Skeletal muscle satellite cell (primary cell): ENCODE measurements at regions not wholly inside any gene's neighbourhood (a gene's known extent, or its start where the extent isn't known, plus 50 kb on each side); places are given as distances from the start of the nearest gene placed in this dataset.

Source experiments
- H3K27me3 ChIP-seq: 2 replicates; pipeline ENCODE4 v1.7.0; 2013; ENCODE audit warnings: low read length; ENCODE audit not compliant: control insufficient read depth, insufficient read depth
- H3K36me3 ChIP-seq: 2 replicates; pipeline ENCODE4 v1.7.0; 2013; ENCODE audit warnings: mild to moderate bottlenecking, control low read depth, low read length; ENCODE audit not compliant: insufficient read depth
- H3K4me1 ChIP-seq: 2 replicates; pipeline ENCODE4 v1.7.0; 2013; ENCODE audit warnings: low read length; ENCODE audit not compliant: control insufficient read depth, insufficient read depth
- H3K4me2 ChIP-seq: 2 replicates; pipeline ENCODE4 v1.7.0; 2013; ENCODE audit warnings: mild to moderate bottlenecking, low read length
- H3K4me3 ChIP-seq: 2 replicates; pipeline ENCODE4 v1.7.0; 2013; ENCODE audit warnings: low read length
- H3K9ac ChIP-seq: 2 replicates; pipeline ENCODE4 v1.7.0; 2013; ENCODE audit warnings: mild to moderate bottlenecking, low read depth, low read length, moderate library complexity
- H3K9me3 ChIP-seq: replicated peaks from 2 replicates; pipeline ENCODE4 v1.7.0; 2013; ENCODE audit warnings: mild to moderate bottlenecking, control low read depth, low read length

DNA sequence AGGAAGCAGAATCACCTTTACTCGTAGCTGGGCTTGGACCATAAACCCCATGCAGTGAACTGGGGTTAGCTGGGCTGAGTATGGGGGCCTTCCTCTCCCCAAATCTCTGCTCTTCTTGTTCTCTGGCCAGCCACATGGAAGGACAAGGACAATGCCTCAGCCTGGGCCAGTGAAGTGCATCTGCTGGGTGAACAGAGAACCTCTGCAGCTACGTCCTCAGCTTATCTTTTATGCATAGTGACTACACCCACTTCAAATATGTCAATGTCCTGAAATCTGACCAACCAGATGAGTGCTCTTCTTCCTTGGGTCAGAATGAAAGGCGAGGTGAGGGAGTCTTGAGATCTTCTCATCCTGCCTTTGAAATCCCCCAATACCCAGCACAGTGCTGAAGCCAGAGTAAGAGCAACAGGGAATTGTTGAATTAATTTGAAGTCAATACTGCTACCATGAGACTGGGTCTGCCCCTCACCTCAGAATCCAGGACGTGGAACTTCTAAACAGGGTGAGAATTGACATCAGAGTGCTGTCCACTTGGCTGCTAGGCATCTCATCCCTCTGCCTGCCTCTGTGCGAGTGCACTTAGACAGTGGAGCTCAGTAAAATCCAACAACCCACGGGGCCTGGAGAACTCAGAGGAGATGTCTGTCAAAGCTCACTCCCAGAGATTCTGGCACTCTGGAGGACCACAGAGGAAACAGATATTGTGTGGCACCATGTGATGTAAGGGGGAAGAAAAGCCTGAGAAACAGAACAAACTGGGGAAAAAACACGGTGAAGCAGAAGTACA lies 99.0 kb downstream of the IER5 start:
- Histone ChIP-seq H3K4me3 (no peak overlapping the region), H3K27me3 (peaks cover 46% of the 10 kb centered on the region), H3K36me3 (no peaks in the 10 kb centered on the region), H3K4me1 (no peaks in the 10 kb centered on the region), H3K9me3 (no peaks in the 10 kb centered on the region), H3K4me2 (no peak overlapping the region), H3K9ac (no peak overlapping the region)

DNA sequence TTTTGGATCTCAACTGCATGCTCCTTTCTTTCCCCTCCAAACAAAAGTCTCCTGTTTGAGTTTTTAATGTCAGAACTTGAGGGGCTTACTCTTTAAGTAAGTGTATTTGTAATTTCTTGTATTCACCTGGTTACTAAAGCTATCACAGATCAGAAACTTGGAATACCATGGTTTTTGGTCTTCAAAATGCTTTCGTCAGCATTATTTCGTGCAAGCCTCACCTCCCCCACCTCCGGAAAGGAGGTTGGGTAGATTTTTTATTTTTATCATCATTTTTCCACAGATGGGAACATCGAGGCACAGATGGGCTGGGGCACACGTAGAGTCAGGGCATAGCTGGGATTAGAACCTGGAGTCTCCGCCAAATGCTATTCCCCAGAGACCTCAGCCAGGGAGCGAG lies 100.7 kb downstream of the IER5 start:
- Histone ChIP-seq H3K9me3 (no peaks in the 10 kb centered on the region), H3K9ac (no peak overlapping the region), H3K36me3 (no peaks in the 10 kb centered on the region), H3K27me3 (peaks cover 40% of the 10 kb centered on the region), H3K4me1 (no peaks in the 10 kb centered on the region), H3K4me3 (no peak overlapping the region), H3K4me2 (no peak overlapping the region)

DNA sequence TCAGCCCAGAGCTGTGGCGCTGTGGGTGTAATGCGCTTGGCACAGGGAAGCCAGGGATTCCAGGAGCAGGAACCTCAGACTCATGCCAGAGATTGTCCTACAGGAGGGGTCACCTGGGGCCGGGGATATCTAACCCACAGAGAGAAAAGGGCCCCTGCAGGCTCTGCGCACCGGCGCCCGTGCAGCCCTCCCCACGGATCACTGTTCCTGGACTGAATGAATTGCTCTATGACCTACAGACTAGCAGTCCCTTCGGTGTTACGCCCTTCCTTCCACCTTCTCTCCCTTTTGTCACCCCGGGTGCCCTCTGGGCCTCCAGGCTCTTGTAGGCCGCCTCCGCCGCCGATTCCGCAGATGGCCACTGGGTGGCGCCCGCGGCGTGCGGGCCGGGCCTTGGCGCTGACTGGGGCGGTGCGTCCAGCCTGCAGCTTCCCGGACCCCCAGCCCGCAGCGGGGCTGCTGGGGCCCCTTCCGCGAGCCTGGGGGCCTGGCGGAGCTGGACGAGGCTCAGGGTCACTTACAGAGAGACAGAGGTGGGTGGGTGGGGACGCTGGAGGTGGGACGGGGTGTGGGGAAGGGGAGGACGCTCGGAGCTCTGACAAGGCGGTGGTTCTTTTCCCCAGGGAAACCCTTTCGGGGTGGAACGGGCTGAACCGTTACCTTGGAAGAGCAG lies 101.3 kb downstream of the IER5 start:
- Histone ChIP-seq H3K9me3 (no peaks in the 10 kb centered on the region), H3K27me3 (peaks cover 34% of the 10 kb centered on the region), H3K9ac (no peak overlapping the region), H3K36me3 (no peaks in the 10 kb centered on the region), H3K4me1 (no peaks in the 10 kb centered on the region), H3K4me3 (no peak overlapping the region), H3K4me2 (peak overlapping the region; percentile 79)

DNA sequence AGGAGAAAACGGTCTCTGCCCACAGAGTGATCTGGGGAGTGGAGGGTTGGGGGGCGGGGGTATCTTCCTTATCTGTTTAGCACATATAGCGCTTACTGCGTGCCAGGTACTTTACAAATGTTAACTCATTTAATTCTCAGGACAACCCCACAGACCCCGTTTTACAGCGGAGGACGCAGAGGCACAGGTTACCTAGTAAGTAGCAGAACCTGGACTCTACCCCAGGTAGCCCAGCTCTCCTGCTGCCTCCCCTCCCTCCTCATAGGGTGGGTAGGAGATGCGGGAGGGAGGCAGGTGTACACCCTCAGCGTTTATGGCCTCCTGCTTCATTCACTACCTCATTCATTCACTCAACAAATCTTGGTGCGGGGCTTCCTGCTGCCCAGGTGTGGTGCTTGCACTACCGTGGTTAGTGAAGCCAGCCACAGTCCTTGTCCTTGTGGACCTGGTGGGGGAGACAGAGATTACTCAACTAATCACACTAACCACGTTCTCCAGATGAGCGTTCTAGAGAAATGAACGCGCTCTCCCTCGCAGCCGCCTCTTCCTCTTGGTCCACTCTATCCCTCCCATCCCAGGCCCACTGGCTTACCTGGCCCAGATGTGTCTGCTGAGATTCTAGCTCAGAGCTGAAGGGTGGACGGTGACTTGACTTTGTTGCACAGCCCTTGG lies 102.0 kb downstream of the IER5 start:
- Histone ChIP-seq H3K4me2 (peak overlapping the region; percentile 79), H3K36me3 (no peaks in the 10 kb centered on the region), H3K4me1 (no peaks in the 10 kb centered on the region), H3K27me3 (peaks cover 28% of the 10 kb centered on the region), H3K9ac (no peak overlapping the region), H3K4me3 (no peak overlapping the region), H3K9me3 (no peaks in the 10 kb centered on the region)

DNA sequence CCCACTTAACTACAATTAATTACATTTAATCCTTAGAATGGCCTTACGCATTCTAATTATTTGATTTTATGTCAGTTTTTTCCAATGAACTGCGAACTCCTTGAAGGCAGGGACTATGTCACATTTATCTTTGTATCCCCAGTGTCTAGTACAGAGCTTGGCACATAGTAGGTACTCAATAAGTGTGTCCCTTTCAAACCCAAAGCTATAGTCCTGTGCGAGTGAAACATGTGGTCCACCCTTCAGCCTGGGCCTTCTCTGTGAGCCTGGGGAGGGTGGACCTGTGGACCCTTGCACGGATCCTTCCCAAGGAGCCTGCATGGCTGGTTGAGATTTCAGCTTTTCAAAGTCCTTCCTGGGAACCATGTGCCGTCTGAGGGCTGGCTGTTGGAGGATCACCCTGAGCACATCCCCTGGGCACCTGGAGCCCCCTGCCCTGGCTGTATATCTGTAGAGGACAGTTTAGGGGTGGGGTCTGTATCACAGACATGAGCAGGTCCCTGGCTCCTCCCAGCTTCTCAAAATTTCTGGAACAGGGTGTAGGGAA lies 103.1 kb downstream of the IER5 start:
- H3K4me1 ChIP-seq = no peaks in the 10 kb centered on the region
- H3K27me3 ChIP-seq = peaks cover 25% of the 10 kb centered on the region
- H3K4me3 ChIP-seq = no peak overlapping the region
- no peaks in the 10 kb centered on the region for H3K36me3 ChIP-seq
- no peaks in the 10 kb centered on the region for H3K9me3 ChIP-seq
- no peak overlapping the region for H3K9ac ChIP-seq
- H3K4me2 ChIP-seq = no peak overlapping the region

DNA sequence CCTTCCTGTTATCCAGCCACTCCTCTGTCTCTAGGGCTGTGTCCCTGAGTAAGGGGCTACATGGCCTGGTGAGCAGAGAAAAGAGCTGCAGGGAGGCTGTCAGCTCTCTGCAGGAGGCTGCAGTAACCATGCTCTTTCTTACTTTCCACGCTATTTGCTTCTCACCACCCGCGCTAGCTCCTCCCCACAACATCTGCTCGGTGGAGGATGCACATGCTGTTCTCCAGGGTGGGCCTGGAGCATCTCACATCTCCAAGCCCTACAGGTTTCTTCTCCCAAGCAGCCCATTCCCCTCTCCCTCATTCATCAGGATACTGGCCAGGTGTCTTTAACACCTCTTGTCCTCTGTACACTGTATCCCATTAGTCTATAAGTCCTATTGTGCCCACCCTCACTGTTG lies 103.8 kb downstream of the IER5 start:
- Histone ChIP-seq H3K36me3 (no peaks in the 10 kb centered on the region), H3K4me3 (no peak overlapping the region), H3K27me3 (peaks cover 20% of the 10 kb centered on the region), H3K4me1 (no peaks in the 10 kb centered on the region), H3K9ac (no peak overlapping the region), H3K4me2 (no peak overlapping the region), H3K9me3 (no peaks in the 10 kb centered on the region)

DNA sequence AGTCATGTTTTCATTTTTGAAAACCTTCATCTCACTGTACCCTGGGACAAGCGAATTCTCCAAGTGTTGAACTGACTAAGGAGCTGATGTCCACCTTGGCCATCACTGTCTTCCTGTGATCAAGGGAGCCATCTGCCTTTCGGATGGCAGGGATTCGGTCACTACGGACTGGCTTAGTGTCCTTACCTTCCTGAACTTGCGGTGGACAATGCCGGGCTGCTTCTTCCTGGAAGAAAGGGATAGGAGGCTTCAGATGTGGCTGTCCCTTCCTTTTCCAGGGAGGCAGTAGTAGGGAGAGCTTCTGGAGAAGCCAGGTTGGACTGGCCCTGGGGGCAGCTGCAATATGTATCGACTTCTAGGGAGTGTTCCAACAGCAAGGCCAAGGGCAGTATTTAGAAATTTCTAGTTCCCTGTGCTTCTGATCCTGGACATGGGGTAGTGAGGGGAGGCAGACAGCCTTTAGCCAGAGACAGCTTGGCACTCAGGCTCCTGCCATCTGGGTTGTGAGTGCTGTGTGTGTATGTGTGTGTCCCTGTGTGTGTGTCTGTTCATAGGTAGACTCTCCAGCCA lies 114.6 kb downstream of the IER5 start:
- Histone ChIP-seq H3K27me3 (peaks cover 34% of the 10 kb centered on the region), H3K9ac (no peak overlapping the region), H3K9me3 (no peaks in the 10 kb centered on the region), H3K4me2 (no peak overlapping the region), H3K36me3 (no peaks in the 10 kb centered on the region), H3K4me3 (no peak overlapping the region), H3K4me1 (no peaks in the 10 kb centered on the region)

DNA sequence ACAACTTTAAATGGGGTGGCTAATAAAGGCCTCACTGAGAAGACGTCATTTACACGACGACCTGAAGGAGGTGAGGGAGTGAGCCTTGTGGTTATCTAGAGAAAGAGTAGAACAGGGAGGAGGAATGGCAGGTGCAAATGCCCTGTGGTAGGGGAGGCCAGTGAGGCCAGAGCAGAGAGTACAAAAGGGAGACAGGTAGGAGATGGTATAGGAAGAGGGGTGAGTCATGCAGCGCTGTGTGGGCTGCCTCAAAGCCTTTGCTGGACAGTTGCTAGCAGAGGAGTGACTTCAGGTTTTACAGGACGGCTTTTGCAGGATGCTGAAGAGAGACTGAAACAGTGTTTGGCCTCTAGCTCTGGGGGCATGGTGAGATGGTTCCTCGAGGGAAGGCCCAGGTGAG lies 116.0 kb downstream of the IER5 start:
- Histone ChIP-seq H3K36me3 (no peaks in the 10 kb centered on the region), H3K4me3 (no peak overlapping the region), H3K9ac (no peak overlapping the region), H3K27me3 (peaks cover 38% of the 10 kb centered on the region), H3K4me1 (no peaks in the 10 kb centered on the region), H3K9me3 (no peaks in the 10 kb centered on the region), H3K4me2 (no peak overlapping the region)

DNA sequence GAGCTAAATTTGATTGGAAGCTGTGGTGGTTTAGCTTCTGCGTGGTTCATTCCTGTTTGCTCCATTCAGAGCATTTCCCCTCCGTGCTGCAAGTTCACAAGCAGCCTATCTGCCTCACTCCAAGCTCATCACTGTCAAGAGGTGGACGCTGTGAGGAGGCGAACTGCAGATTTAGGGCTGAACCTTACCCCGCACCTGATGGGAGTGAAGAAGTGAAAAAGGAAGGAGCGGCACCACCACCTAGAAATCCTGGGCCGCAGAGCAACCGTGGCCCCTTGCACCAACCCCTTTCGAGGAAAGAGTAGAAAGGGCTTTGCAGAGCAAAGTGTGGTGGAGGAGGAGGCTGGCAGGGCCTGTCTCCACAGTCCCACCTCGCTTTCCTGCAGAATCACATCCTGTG lies 117.4 kb downstream of the IER5 start:
- Histone ChIP-seq H3K4me2 (no peak overlapping the region), H3K4me1 (no peaks in the 10 kb centered on the region), H3K9me3 (no peaks in the 10 kb centered on the region), H3K4me3 (no peak overlapping the region), H3K27me3 (peaks cover 38% of the 10 kb centered on the region), H3K36me3 (no peaks in the 10 kb centered on the region), H3K9ac (no peak overlapping the region)

DNA sequence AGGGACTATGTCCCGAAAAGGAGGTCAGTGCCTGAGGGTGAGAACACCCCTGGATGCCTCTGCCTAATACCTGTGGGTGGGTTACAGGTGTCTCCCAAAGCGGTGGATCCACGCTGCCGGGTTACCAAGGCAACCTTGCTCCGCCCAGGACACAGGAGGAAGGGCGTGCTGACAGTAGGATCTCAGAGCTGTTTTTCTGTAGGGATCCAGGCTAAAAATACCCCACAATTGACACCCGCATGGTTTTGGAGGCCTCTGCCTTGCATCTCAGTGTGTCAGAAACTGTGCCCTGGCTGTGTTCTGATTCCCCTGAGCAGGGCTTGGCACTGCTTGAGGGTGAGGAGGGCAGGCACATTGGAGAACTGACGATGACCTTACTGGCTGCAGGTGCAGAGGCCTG lies 118.0 kb downstream of the IER5 start:
- no peak overlapping the region for H3K4me2 ChIP-seq
- H3K9me3 ChIP-seq = no peaks in the 10 kb centered on the region
- H3K9ac ChIP-seq = no peak overlapping the region
- no peaks in the 10 kb centered on the region for H3K36me3 ChIP-seq
- H3K4me3 ChIP-seq = no peak overlapping the region
- no peaks in the 10 kb centered on the region for H3K4me1 ChIP-seq
- H3K27me3 ChIP-seq = peaks cover 38% of the 10 kb centered on the region

DNA sequence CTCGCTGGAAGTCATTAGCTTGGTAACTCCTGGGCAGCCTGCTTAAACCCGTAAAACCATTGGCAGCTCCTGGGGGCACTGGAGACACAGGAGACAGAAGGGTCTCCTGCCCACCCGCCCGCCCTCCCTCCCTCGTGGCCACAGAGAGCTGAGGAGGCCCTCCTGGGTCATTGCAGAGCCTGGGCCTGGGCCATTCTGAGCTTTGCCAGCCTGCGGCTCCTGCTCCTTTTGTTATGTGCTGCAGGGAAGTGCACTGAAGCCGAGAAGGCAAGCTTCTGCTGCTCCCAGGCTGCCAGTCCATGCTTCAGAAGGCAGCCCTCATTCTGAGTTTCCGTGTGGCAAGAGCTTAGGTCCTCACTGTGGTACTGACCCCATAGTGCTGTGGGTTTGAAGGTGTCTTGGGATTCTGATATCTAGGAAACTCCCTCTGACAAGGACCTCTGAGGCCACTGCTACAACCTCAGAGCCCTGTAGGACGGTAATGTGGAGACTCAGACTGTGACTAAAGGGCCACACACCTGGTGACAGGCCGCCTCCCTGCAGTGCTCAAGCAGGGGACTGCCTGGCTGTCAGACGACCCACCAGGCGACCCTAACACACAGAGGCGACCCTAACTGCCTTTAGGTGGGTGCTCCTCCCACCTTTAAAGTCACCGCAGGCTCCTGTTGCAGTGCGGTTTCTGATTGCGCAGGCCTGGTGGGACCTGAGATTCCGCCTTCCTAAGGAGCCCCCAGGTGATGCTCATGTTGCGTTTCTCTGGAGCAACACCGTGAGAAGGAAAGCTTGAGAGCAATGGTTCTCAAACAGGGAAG lies 118.7 kb downstream of the IER5 start:
- no peaks in the 10 kb centered on the region for H3K36me3 ChIP-seq
- H3K9ac ChIP-seq = no peak overlapping the region
- no peaks in the 10 kb centered on the region for H3K9me3 ChIP-seq
- H3K4me3 ChIP-seq = no peak overlapping the region
- H3K4me2 ChIP-seq = no peak overlapping the region
- H3K27me3 ChIP-seq = peaks cover 40% of the 10 kb centered on the region
- no peaks in the 10 kb centered on the region for H3K4me1 ChIP-seq
